HG03378 (cell line): ENCODE measurements at regions not wholly inside any gene's neighbourhood (a gene's known extent, or its start where the extent isn't known, plus 50 kb on each side); places are given as distances from the start of the nearest gene placed in this dataset.
"Not testable (repeated sequence)": the region's sequence is repeated elsewhere in the genome, so short reads cannot be mapped to it uniquely, and the experiment has no call there.

ENCODE experiments used
- ATAC-seq: cut with Tn5 transposase; IDR thresholded peaks from one replicate; pipeline ENCODE4 v1.9.1; 2021; ENCODE audit warnings: mild to moderate bottlenecking, moderate library complexity; ENCODE audit not compliant: unreplicated experiment

- no peak for ATAC-seq
These were observed 312.7 kb upstream of the GATB start for GRCh38 chr4:152073351-152074087.

DNA sequence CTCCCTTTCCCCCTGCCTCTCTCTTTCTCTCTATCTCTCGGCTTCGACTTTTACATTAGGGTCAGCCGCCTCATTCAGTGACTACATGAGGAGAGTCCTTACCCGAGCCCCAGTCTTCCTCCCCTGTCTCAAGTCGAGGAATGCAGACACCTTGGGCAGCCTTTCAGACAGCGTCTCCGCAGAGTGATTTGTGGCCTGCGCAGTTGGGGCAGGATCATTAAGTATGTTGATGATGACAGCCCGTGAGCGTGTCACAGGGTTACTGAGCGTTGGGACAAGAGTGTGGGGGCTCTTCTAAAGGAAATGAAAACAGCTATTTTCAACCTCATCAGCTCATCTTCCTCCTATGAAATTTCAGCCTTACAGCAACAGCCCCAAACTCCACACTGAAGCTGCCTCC, 312.1 kb upstream of the GATB start:
- no peak for ATAC-seq

- ATAC-seq = no peak
These were observed 311.2 kb upstream of the GATB start for GRCh38 chr4:152072001-152072485.

GRCh38 chr4:152070854-152071253, 310.0 kb upstream of the GATB start:
- no peak for ATAC-seq

GRCh38 chr4:152068866-152069265, 308.1 kb upstream of the GATB start:
- no peak for ATAC-seq

DNA sequence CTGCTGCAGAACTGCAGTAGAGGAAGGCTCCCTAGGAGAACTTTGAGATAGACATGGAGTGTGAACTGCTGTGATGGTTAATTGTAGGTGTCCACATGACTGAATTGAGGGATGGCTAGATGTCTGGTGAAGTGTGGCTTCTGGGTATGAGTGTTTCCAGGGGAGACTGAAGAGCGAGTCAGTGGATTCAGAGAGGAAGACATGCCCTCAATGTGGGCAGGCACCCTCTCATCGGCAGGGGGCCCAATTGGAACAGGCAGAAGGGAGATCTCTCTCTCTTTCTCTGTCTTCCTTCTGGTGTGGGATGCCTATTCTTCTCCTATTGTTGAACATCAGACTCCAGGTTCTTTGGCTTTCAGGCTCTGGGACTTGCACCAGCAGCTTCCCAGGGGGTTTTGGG, 304.7 kb upstream of the GATB start:
- no peak for ATAC-seq

DNA sequence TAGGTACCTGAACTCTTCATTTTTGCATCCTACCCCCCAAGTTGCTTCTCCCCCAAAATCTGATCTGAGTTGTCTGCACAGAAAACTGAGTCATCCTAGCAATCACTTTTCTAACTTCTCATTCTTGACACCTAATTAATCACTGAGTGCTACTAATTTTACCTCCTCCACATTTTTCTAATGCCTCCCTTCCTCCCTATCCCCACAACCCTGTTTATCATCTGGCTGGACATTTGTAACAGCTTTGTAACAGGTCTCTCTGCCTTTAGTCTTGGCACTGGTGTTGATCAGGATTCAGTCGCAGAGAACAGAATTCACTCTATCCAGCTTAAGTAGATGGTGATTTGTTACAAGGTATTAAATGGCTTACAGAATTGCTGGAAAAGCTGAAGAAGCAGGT, 303.9 kb upstream of the GATB start:
- ATAC-seq = no peak

- no peak for ATAC-seq
These were observed 303.5 kb upstream of the GATB start for GRCh38 chr4:152064282-152064681.

- no peak for ATAC-seq
These were observed 302.9 kb upstream of the GATB start for GRCh38 chr4:152063621-152064240.

DNA sequence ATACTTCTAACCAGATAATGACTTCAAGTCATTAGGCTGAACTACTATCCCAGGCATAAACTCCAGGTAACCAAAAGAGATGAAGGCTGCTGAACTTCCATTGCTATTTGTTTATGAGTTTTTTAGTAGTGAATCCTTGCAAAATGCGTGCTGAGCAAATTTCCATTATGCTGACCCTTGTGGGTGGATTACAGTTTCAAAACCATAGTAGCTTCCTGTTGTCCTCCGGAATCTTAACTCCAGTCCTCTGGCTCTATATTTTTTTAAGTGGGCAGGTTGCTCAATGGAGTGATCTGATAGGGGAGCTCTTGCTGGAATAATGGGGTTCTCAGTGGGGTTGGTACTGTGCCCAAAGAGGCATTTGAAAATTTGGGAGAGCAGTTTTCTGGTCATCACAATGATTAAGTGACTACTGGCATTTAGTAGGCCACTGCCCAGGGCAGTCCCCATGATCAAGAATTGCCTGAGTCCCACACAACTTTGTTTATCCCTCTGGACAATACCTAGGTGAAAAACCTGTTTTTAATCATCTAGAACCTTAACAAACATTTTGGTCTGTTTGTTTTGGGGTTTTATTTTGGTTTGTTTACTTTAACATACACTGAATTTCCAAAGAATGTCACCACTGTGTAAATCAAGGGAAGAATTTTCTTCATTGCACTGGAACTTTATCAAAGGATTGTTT, 302.3 kb upstream of the GATB start:
- ATAC-seq = no peak

DNA sequence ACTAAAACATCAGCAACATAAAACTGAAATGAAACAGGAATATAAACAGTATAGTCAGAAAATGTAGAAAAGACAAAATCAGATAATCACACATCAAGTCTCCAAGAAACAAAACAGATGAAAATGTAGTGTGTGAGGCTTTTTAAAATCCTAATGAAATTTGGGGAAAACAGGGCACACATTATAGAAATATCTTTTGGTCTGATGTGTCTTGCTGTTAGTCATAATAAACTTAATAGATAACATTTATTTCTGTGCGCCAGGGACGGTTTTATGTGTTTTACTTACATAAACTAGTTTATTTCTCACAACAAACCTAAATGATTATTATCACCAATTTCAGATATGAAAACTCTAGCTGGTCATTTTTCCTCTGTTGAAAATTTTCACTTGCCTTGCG, 293.9 kb upstream of the GATB start:
- ATAC-seq = no peak

DNA sequence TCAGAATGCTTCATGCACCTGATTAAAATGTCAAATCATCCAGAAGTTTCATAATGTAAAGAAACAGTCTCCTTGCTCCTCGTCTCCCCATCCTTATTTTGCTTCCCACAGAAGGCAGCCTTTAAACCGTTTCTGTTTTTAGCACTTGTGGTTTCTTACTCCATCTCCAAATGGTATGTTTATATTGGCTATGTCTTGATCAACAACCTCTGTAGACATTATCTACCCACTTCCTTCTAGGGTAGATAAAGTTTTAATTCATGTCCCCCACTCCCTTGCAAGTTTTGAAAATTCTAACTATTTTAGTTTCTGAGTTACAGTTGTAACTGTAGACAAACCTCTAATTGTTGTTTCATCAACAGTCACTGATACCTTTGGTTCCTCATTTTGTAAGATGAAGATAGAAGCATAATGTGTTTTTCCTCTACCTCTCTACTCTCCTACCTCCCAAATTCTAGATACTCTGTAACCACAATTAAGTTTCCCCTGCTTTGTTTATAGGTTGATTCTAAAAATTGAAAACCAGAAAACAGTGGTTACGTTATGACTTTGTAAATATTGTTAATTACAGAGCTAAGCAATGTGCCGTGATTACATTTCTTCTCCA, 291.7 kb upstream of the GATB start:
- ATAC-seq = no peak

GRCh38 chr4:152051332-152051731, 290.5 kb upstream of the GATB start:
- ATAC-seq = not testable (repeated sequence)

DNA sequence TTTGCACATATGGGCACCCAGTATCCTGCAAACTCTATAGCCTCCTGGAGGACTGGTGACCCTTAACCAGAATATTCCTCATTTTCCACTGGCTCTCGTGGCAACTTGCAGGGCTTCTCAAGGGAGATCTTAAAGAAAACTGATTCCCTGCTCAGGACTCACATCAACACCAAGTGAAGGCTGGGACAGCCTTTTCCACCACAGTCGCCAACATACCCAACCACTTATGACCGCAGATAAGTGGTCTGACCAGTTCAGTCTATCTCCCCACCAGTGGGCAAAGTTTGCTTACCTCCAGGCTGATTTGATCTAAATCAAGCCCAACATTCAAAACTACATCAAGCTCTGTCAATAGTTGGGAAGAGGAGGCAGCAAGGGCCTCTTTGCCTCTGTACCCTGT, 289.3 kb upstream of the GATB start:
- ATAC-seq = no peak

DNA sequence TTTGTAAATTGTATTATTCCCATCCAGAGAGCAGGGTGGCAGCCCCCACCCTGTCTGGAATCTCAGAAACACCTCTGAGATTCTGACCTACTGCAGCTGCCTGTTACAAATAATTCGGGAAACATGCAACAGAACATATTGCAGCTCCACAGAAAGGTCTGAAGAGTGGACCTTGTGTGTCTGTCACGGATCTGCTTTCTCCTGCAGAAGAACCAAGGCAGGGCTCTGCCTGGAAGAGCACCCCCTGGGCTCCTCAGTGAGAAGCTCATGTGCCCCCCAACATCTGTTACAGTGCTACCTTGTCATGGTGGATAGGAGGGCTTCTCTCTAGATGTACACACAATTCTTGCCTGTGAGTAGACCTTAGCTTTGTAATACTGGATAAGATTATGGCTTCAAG, 286.6 kb upstream of the GATB start:
- no peak for ATAC-seq

DNA sequence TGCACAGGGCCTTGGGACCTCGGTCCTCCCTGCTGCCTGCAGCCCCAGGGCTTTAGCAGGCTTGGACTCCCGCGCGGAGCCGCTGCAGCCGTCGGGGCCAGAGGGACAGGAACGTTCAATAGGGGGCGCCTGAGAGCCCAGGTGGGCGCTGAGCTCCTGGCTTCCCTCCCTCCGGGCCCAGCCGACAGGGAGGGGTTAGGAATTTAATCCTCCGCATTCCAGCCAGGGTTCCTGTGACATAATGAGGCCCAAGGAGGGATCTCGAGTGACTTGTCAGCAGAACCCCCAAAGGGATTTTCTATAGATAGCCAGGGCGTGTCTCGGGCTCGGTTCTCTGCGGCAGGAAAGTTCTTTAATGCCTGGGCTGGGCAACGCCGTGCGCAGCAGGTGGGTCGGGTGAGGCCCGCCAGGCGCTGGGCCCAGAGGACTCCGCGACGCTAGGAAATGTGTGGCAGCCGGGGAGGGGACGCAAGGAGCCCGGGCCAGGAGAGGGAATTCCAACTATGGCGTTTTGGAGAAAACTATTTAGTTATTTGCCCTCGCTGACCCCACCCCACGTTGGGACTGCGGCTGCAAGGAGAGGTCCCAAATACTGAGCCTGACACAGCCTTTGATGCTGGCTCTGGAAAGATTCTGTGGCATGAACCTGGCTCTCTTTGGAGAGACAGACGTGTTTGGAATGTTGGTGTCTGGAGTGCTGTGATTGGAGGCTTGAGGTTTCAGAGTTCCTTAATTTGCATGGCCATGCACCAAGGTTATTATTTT, 285.2 kb upstream of the GATB start:
- ATAC-seq = peak; percentile 55

DNA sequence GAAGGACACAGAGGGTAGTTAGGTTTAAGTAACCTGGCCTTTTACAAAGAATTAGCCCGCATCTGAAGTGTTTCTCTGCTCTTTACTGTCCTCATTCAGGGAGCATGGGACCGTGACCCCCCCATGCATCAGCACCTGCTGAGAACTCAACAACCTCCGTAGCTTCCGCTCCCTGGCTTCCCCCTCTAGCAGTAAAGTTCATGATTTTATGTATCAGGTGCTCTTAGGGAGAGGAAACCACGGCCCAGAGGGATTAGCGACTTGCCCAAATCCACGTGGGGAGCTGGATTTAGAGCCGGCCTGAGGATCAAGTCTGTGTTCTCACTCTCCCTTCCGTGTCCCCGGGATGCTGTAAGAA, 284.6 kb upstream of the GATB start:
- ATAC-seq = peak; percentile 42

DNA sequence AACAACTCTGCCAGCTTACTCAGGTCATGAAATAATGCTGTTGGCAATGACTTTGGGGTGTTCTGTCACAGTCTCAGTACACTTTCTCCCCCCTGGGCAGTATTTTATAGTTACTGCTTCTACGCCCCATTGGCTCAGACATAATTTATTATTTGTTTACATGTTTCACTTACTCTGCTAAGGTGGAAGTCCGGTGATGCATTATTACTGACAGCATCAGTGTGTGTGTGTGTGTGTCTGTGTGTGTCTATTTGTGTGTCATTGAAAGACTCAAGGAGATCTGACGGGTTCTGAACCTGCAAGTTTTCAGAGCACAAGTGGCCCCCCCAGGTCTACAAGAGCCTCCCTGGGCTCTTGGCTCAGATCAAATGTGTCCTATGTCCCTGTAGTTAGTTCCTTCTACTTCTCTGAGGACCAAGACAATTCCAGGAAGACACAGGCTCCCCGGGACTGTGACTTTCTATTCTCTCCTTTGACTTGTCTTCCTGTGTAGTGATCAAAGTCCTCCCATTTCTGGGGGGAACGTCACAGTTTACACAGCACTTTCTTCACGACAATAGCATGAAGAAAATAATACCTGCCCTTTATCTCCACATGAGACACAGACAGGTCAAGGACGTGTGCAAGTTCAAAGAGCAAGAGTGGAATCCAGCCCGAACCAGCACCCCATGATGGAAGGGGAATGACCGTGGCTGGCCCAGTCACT, 283.7 kb upstream of the GATB start:
- ATAC-seq = no peak

DNA sequence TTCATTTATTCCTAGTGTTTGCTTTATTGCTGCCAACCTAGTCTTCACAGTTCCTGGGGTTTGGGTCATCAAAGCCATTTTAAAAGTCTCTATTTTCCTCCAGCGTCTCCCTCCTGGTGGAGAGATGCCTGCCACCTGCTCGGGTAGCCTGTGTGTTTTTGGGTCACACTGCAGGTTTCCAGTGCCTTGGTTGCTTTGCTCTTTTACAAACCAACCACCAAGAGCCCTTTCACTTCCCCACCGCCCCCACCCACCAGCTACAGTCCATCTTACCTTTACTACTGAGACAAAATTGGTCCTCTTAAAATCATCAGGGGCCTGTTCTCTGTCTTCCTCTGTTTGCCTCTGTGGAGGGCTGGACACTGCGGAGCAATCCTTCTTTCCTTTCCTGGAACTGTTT, 280.5 kb upstream of the GATB start:
- ATAC-seq = no peak

- no peak for ATAC-seq
These were observed 278.9 kb upstream of the GATB start for GRCh38 chr4:152039691-152040090.
